ENCODE measurements at regions not wholly inside any gene's neighbourhood (a gene's known extent, or its start where the extent isn't known, plus 50 kb on each side); places are given as distances from the start of the nearest gene placed in this dataset.
A peak's percentile ranks its signal among the peaks of the same experiment; 100 is the strongest.

DNA sequence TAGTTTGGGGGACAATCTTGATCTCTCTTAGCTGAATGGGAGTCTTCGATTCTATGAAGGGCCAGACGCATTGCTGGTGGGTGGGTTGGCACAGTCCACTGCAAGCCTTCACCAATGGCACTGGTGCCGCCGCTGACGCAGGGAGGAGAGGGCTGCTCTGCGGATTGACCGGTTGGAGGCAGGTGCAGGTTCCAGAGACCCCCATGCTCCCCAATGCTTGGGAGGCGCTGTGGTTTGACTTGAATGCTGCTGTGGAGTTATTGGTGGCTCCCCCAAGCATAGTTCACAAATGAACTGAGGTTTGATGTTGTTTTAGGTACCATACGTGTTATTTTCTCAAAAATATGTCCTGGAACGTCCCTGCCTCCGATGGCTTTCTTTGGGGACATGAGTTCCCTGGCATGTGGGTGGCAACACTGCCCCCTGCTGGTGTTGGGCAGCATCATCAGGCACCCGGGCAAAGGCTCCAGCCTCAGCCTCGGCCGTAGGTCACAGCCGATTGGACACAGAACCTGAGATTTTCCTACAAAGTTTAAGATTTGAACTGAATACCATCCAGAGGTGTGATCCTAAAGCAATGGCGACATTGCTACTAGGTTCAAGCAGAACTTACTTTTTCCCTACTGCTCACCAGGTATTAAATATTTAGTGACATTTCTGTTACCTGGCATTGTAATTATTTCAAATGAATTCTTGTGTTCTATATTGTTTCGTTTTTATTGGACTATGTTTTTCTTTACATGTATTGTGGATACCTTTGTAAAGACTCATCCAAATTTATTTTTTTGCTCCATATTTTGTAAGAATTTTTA, 95.5 kb downstream of the ANKRD10 start (continued):
- TF ChIP-seq, protein P1, sequence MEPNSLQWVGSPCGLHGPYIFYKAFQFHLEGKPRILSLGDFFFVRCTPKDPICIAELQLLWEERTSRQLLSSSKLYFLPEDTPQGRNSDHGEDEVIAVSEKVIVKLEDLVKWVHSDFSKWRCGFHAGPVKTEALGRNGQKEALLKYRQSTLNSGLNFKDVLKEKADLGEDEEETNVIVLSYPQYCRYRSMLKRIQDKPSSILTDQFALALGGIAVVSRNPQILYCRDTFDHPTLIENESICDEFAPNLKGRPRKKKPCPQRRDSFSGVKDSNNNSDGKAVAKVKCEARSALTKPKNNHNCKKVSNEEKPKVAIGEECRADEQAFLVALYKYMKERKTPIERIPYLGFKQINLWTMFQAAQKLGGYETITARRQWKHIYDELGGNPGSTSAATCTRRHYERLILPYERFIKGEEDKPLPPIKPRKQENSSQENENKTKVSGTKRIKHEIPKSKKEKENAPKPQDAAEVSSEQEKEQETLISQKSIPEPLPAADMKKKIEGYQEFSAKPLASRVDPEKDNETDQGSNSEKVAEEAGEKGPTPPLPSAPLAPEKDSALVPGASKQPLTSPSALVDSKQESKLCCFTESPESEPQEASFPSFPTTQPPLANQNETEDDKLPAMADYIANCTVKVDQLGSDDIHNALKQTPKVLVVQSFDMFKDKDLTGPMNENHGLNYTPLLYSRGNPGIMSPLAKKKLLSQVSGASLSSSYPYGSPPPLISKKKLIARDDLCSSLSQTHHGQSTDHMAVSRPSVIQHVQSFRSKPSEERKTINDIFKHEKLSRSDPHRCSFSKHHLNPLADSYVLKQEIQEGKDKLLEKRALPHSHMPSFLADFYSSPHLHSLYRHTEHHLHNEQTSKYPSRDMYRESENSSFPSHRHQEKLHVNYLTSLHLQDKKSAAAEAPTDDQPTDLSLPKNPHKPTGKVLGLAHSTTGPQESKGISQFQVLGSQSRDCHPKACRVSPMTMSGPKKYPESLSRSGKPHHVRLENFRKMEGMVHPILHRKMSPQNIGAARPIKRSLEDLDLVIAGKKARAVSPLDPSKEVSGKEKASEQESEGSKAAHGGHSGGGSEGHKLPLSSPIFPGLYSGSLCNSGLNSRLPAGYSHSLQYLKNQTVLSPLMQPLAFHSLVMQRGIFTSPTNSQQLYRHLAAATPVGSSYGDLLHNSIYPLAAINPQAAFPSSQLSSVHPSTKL (CRISPR knock-in tag; IDR thresholded peaks at IDR 0.05): 0 out of 2 replicates have a peak, but pooled peaks have one; percentile 22
- peak; percentile 25; the same call in 1 of the 2 replicates for TF ChIP-seq FOXK1 (CRISPR knock-in tag; IDR thresholded peaks at IDR 0.05; ENCODE audit: borderline replicate concordance, low read depth)
- no peak for TF ChIP-seq ZNF225 (CRISPR knock-in tag; IDR thresholded peaks at IDR 0.05)
- peak; percentile 43; the same call in 1 of the 2 replicates for TF ChIP-seq SALL1 (CRISPR knock-in tag; IDR thresholded peaks at IDR 0.05)
- peak; percentile 93 for TF ChIP-seq STAG1 (CRISPR knock-in tag; IDR thresholded peaks at IDR 0.05)
- TF ChIP-seq ZNF430 (CRISPR knock-in tag; IDR thresholded peaks at IDR 0.05): no peak
- no peak for TF ChIP-seq ZNF335 (CRISPR knock-in tag; IDR thresholded peaks at IDR 0.05)
- TF ChIP-seq ZNF136 (CRISPR knock-in tag; IDR thresholded peaks at IDR 0.05; ENCODE audit: low read depth): no peak
- TF ChIP-seq KLF16 (CRISPR knock-in tag; IDR thresholded peaks at IDR 0.05): peak in 1 of 2 experiments; percentile 60; a peak in 1 of 4 replicates
- 0 out of 2 replicates have a peak, but pooled peaks have one; percentile 23 for TF ChIP-seq FOSL2 (CRISPR knock-in tag; IDR thresholded peaks at IDR 0.05)
- peak; percentile 82 for TF ChIP-seq RAD21 (CRISPR knock-in tag; IDR thresholded peaks at IDR 0.05)
- TF ChIP-seq ZSCAN12 (CRISPR knock-in tag; IDR thresholded peaks at IDR 0.05): no peak
- peak; percentile 60; the same call in 1 of the 2 replicates for TF ChIP-seq KDM2A (CRISPR knock-in tag; IDR thresholded peaks at IDR 0.05; ENCODE audit: borderline replicate concordance, low read depth)
- no peak for TF ChIP-seq ZSCAN9 (CRISPR knock-in tag; IDR thresholded peaks at IDR 0.05; ENCODE audit: borderline replicate concordance)
- peak; percentile 80 for TF ChIP-seq TEAD3 (CRISPR knock-in tag; optimal IDR thresholded peaks at IDR 0.05; ENCODE audit: borderline replicate concordance)
- TF ChIP-seq, protein P2, sequence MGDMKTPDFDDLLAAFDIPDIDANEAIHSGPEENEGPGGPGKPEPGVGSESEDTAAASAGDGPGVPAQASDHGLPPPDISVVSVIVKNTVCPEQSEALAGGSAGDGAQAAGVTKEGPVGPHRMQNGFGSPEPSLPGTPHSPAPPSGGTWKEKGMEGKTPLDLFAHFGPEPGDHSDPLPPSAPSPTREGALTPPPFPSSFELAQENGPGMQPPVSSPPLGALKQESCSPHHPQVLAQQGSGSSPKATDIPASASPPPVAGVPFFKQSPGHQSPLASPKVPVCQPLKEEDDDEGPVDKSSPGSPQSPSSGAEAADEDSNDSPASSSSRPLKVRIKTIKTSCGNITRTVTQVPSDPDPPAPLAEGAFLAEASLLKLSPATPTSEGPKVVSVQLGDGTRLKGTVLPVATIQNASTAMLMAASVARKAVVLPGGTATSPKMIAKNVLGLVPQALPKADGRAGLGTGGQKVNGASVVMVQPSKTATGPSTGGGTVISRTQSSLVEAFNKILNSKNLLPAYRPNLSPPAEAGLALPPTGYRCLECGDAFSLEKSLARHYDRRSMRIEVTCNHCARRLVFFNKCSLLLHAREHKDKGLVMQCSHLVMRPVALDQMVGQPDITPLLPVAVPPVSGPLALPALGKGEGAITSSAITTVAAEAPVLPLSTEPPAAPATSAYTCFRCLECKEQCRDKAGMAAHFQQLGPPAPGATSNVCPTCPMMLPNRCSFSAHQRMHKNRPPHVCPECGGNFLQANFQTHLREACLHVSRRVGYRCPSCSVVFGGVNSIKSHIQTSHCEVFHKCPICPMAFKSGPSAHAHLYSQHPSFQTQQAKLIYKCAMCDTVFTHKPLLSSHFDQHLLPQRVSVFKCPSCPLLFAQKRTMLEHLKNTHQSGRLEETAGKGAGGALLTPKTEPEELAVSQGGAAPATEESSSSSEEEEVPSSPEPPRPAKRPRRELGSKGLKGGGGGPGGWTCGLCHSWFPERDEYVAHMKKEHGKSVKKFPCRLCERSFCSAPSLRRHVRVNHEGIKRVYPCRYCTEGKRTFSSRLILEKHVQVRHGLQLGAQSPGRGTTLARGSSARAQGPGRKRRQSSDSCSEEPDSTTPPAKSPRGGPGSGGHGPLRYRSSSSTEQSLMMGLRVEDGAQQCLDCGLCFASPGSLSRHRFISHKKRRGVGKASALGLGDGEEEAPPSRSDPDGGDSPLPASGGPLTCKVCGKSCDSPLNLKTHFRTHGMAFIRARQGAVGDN (CRISPR knock-in tag; IDR thresholded peaks at IDR 0.05): peak; percentile 26; the same call in 1 of the 2 replicates
- TF ChIP-seq ZNF670 (CRISPR knock-in tag; IDR thresholded peaks at IDR 0.05; ENCODE audit: borderline replicate concordance): 0 out of 2 replicates have a peak, but pooled peaks have one; percentile 24
- no peak for TF ChIP-seq ZBTB1 (CRISPR knock-in tag; IDR thresholded peaks at IDR 0.05; ENCODE audit: borderline replicate concordance)
- peak; percentile 62 for TF ChIP-seq XRCC5 (optimal IDR thresholded peaks at IDR 0.05; ENCODE audit: low read length)
- no peak for TF ChIP-seq KMT2A (CRISPR knock-in tag; IDR thresholded peaks at IDR 0.05)
- TF ChIP-seq SMC3 (IDR thresholded peaks at IDR 0.05; ENCODE audit: low read length): peak; percentile 71
- TF ChIP-seq NAIF1 (CRISPR knock-in tag; IDR thresholded peaks at IDR 0.05; ENCODE audit: borderline replicate concordance): no peak
- no peak for TF ChIP-seq ZSCAN31 (CRISPR knock-in tag; IDR thresholded peaks at IDR 0.05; ENCODE audit: low read depth)
- TF ChIP-seq ZFAT (CRISPR knock-in tag; conservative IDR thresholded peaks at IDR 0.05): no peak

Data from HepG2 (cell line).